SK-N-SH treated with all-trans-retinoic acid at 6 μM for 48 hours (cell line): ENCODE measurements at regions not wholly inside any gene's neighbourhood (a gene's known extent, or its start where the extent isn't known, plus 50 kb on each side); places are given as distances from the start of the nearest gene placed in this dataset.

Experiments
- ARNTL ChIP-seq: fragments of 450-650 bp; formaldehyde crosslinking; IDR thresholded peaks from 2 replicates; pipeline ENCODE4 v1.5.0; 2020; ENCODE audit warnings: low read depth, mild to moderate bottlenecking, moderate library complexity, borderline replicate concordance
- CSDC2 ChIP-seq: fragments of 250-450 bp; sonication (Bioruptor Pico); IDR thresholded peaks from 2 replicates; pipeline ENCODE4 v1.5.0; 2020; ENCODE audit warnings: mild to moderate bottlenecking, moderate library complexity
- PATZ1 ChIP-seq: fragments of 250-450 bp; sonication (Bioruptor Pico); IDR thresholded peaks from 2 replicates; pipeline ENCODE4 v1.8.0; 2020; ENCODE audit warnings: mild to moderate bottlenecking, moderate library complexity, borderline replicate concordance
- POU6F1 ChIP-seq: fragments of 250-450 bp; sonication (Bioruptor Pico); IDR thresholded peaks from 2 replicates; pipeline ENCODE4 v1.8.0; 2021; ENCODE audit warnings: low read depth, mild to moderate bottlenecking, moderate library complexity, borderline replicate concordance
- SNAI2 ChIP-seq: fragments of 250-450 bp; sonication (Bioruptor Pico); IDR thresholded peaks from 2 replicates; pipeline ENCODE4 v1.5.0; 2020; ENCODE audit warnings: mild to moderate bottlenecking, moderate library complexity

GRCh38 chr16:60180609-60181008 lies 1446.5 kb upstream of the GOT2 start:
- TF ChIP-seq POU6F1 (CRISPR knock-in tag) (no peak), ARNTL (no peak), SNAI2 (CRISPR knock-in tag) (no peak), PATZ1 (no peak), CSDC2 (CRISPR knock-in tag) (no peak)
